Activated B cell treated with CpG ODN at 0.5 μM for 24 hours (primary cell): ENCODE measurements at regions not wholly inside any gene's neighbourhood (a gene's known extent, or its start where the extent isn't known, plus 50 kb on each side); places are given as distances from the start of the nearest gene placed in this dataset.

Experiments used
- ATAC-seq: fragments of 200-7000 bp; cut with Tn5 transposase; one replicate; pipeline ENCODE4 v1.10.0; 2021; ENCODE audit warnings: low read depth, mild to moderate bottlenecking, moderate library complexity
- CTCF ChIA-PET: fragments of 350-600 bp; sonication (Branson Sonifier 250); formaldehyde crosslinking; loops from one replicate; lab custom pipeline; 2021; ENCODE audit warnings: antibody characterized with exemption; lab: Charles Lee
- POLR2A ChIA-PET: fragments of 350-600 bp; sonication (Branson Sonifier 250); formaldehyde crosslinking; loops from one replicate; lab custom pipeline; 2021; ENCODE audit warnings: antibody characterized with exemption; lab: Charles Lee
- DNase-seq: peaks from one replicate; pipeline ENCODE4 v3.0.0; 2022
- H3K27ac Mint-ChIP-seq: one replicate; pipeline ENCODE4 v1.8.0; 2020; ENCODE audit warnings: mixed read lengths
- H3K27me3 Mint-ChIP-seq: one replicate; pipeline ENCODE4 v1.8.0; 2021; ENCODE audit warnings: mixed read lengths
- H3K36me3 Mint-ChIP-seq: one replicate; pipeline ENCODE4 v1.8.0; 2021; ENCODE audit warnings: low read depth, mixed read lengths
- H3K4me1 Mint-ChIP-seq: one replicate; pipeline ENCODE4 v1.8.0; 2021; ENCODE audit warnings: mixed read lengths
- H3K4me3 Mint-ChIP-seq: one replicate; pipeline ENCODE4 v1.8.0; 2020; ENCODE audit warnings: mild to moderate bottlenecking, mixed read lengths
- H3K9me3 Mint-ChIP-seq: one replicate; pipeline ENCODE4 v1.8.0; 2020; ENCODE audit warnings: mixed read lengths
- CTCF ChIP-seq: fragments of 200-600 bp; IDR thresholded peaks from one replicate; pipeline ENCODE4 v1.8.0; 2022; ENCODE audit warnings: antibody characterized with exemption, mild to moderate bottlenecking
- intact Hi-C: fragments of 100-400 bp; cut with micrococcal nuclease; formaldehyde crosslinking; loops from one replicate; pipeline ENCODE4 v1.15.1; 2024

DNA sequence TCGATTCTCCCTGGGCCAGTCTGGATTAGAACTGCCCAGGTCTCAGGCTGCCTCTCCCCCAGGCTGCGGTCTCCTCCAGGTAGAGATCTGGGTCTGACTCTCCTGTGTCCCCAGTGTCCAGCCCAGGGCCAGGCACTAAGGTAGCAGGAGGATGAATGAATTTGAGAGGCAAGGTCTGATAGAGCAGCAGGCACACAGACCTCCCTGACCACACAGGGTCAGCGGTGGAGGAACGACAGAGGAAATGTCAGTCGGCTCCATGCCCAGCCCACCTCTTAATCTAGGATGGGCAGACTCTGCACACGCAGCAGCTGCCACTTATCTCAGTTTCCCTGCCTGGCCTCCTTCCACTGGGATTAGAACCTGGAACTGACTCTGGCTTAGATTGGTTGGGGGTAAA lies 272.7 kb upstream of the MVB12B start:
- Mint-ChIP-seq H3K4me1 (no peaks in the 10 kb centered on the region), H3K36me3 (no peaks in the 10 kb centered on the region), H3K27ac (no peak overlapping the region), H3K9me3 (no peaks in the 10 kb centered on the region), H3K4me3 (no peak overlapping the region), H3K27me3 (peaks cover 19% of the 10 kb centered on the region)
- no peak for TF ChIP-seq CTCF
- ChIA-PET POLR2A (no interaction called here), CTCF (no interaction called here)
- no peak for ATAC-seq
- DNase-seq, result no peak
- intact Hi-C loops, result no loop called here

DNA sequence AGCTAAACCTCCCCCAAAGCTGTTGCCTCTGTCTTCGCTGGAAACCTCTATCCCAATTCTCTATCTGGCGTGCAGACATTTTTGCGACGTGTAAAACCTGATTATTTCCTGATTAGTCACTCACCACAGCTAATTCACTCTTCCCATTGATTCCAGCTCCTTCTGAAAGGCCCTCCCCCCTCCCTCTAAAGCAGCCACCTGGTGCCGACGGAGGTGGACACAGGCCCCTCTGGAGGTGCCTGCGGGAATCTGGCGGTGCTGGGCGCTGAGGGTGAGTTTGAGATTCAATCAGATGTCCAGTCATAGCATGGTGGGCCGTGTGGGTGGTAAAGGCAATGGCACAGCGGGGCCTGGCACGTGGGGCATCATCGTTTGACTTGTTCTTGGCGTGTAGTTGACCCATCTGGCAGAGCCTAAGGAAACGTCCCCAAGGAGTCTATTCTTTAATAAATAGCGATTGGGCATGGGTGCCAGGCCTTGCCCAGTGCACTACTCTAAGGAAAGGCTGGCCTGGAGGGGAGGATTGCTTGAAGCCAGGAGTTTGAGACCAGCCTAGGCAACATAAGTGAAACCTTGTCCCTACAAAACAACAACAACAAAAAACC lies 271.1 kb upstream of the MVB12B start:
- ChIA-PET POLR2A (no interaction called here), CTCF (no interaction called here)
- intact Hi-C loops, result no loop called here

GRCh38 chr9:126056312-126057021 lies 270.2 kb upstream of the MVB12B start:
- TF ChIP-seq CTCF, result no peak
- DNase-seq, result no peak
- H3K4me3 Mint-ChIP-seq, result no peak overlapping the region
- intact Hi-C loops, result no loop called here
- H3K9me3 Mint-ChIP-seq, result no peaks in the 10 kb centered on the region
- no peaks in the 10 kb centered on the region for H3K36me3 Mint-ChIP-seq
- ChIA-PET CTCF (no interaction called here), POLR2A (no interaction called here)
- no peaks in the 10 kb centered on the region for H3K4me1 Mint-ChIP-seq
- no peak for ATAC-seq
- peaks cover 27% of the 10 kb centered on the region for H3K27me3 Mint-ChIP-seq
- no peak overlapping the region for H3K27ac Mint-ChIP-seq

More for the DNA sequence above, 271.1 kb upstream of the MVB12B start:
- H3K9me3 Mint-ChIP-seq, result no peaks in the 10 kb centered on the region
- H3K4me3 Mint-ChIP-seq, result no peak overlapping the region
- ATAC-seq (no peak), DNase-seq (no peak)
- no peaks in the 10 kb centered on the region for H3K4me1 Mint-ChIP-seq
- peaks cover 23% of the 10 kb centered on the region for H3K27me3 Mint-ChIP-seq
- no peak for TF ChIP-seq CTCF
- no peak overlapping the region for H3K27ac Mint-ChIP-seq
- H3K36me3 Mint-ChIP-seq, result no peaks in the 10 kb centered on the region

DNA sequence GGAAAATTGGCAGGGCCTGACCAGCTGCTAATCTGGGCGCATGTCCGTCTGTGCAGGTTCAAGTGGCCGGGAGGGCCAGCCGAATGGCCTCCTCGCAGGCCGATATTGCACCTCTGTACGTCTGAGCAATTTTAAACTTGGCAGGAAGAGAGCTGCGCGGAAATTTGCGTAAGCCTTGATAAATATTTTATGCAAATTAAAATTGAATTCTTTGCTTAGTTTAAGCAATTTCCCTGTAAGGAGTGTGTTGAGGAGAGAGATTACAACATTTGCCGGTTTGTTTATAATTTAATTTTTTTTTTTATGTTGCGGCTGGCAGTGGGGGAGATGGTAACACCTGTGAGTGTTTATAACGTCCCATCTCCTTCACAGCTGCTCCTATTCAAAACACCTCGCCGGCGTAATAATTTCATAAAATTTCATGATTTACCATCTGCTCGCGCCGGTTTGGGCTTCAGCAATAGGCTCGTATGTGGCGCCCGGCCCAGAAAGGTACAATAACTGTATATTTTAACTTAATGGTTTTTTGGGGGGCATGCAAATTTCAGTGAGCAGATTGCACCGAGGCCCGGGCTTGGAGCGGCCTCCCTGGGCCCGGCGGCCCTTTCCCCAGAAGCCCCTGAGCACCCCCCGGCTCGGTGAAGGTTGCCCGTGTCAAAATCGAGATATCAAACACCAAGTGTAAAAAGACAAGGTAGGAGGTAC lies 269.4 kb upstream of the MVB12B start:
- H3K27me3 Mint-ChIP-seq, result peaks cover 27% of the 10 kb centered on the region
- no peak overlapping the region for H3K27ac Mint-ChIP-seq
- no peaks in the 10 kb centered on the region for H3K36me3 Mint-ChIP-seq
- TF ChIP-seq CTCF, result no peak
- intact Hi-C loops, result no loop called here
- no peaks in the 10 kb centered on the region for H3K9me3 Mint-ChIP-seq
- ATAC-seq, result no peak
- ChIA-PET POLR2A (no interaction called here), CTCF (no interaction called here)
- no peak for DNase-seq
- no peaks in the 10 kb centered on the region for H3K4me1 Mint-ChIP-seq
- H3K4me3 Mint-ChIP-seq, result no peak overlapping the region

DNA sequence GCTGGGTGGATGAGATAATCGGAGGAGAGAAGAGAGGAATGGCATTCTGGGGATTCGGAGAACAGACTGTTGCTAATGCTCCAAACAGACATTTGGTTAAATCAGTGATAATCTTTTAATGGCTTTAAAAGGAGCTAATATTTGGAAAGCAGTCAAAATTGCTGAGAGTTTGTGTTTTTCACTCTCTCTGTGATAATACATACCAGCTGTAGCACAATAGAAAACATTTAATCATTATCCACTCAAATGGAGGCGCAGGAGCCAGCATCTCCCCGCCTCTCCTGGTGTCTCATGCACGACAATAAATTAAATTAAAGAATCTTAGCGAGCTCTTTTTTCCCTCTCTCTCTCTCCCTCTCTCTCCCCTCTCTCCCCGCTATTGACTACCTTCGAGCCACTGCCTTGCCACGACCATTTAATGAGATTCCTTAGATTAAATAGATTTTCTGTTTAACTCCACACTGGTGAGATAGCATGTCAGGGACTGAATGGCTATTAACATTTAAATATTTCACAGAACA lies 268.6 kb upstream of the MVB12B start:
- no peak overlapping the region for H3K27ac Mint-ChIP-seq
- no peaks in the 10 kb centered on the region for H3K4me1 Mint-ChIP-seq
- ChIA-PET POLR2A (no interaction called here), CTCF (no interaction called here)
- DNase-seq (no peak), ATAC-seq (no peak)
- no peaks in the 10 kb centered on the region for H3K36me3 Mint-ChIP-seq
- peaks cover 26% of the 10 kb centered on the region for H3K27me3 Mint-ChIP-seq
- no peaks in the 10 kb centered on the region for H3K9me3 Mint-ChIP-seq
- intact Hi-C loops, result no loop called here
- no peak overlapping the region for H3K4me3 Mint-ChIP-seq
- TF ChIP-seq CTCF, result no peak
